NCI-H82 treated with DMSO at 0.1 percent for 48 hours (cell line): ENCODE measurements at regions not wholly inside any gene's neighbourhood (a gene's known extent, or its start where the extent isn't known, plus 50 kb on each side); places are given as distances from the start of the nearest gene placed in this dataset.

Source experiments
- DNase-seq: peaks from one replicate; lab custom pipeline; 2025; ENCODE audit not compliant: unreplicated experiment; lab: John Stamatoyannopoulos, UW

DNA sequence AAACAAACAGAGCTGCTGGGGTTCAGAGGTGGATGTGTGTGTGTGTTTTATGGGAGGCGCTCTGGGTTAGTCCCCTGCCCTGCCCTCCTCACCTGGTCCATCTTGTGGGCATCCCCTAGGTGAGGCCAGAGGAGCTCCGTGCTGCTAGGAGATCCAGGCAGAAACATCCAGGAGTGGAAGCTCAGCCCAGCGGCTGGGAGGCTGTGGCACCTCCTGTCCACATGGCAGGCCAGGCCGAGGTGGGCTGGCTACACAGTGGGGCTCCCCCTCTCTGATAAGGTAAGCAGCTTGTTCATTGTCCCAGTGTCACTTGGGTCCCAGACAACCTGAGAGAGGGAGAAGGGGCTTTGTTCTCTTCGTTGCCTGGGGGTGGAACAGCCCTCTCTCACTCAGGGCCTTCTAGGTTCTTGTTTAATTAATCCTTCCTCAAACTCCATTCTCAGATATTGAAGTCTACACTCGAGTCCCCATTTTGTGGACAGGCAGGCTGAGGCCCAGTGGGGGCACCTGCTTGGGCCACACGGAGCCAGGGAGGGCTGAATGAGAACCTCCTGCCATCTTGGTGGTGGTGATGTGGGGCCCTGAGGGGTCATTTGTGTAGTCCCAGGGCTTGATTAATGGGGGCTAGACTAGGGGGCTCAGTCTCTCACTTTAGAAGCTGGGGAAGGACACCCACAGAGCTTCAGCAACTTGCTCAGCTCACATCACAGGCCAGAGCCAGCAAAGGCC is 216.8 kb upstream of the GPR26 start:
- DNase-seq: no peak

DNA sequence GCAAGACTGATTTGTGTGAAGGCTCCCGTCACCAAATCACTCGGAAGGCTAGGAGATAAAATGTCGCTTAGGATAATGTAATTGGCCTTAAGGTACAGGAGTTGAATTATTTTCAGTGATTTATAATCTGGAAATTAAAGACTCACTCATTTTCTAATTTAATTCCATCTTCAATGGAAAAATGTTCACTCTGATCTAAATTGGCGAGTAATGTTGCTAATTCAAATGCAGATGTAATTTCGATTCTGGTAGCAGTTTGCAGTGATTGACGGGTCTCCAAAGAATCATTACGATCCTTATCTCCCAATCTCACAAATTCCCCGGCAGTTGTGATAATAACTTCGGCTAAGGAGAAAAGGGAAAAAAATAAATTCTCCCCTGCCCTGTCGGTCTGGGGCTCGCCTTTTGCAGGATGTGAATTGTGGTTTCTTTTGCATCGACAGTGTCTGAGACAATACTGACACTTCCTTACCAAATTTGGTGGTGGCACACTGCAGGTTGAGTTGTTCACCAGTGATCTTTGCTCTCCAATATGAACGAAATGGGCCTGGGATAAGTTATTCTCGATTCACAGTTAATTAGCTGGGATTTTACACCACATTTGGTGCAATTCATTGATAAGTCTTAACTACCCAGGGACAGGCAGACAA is 215.1 kb upstream of the GPR26 start:
- DNase-seq: no peak

DNA sequence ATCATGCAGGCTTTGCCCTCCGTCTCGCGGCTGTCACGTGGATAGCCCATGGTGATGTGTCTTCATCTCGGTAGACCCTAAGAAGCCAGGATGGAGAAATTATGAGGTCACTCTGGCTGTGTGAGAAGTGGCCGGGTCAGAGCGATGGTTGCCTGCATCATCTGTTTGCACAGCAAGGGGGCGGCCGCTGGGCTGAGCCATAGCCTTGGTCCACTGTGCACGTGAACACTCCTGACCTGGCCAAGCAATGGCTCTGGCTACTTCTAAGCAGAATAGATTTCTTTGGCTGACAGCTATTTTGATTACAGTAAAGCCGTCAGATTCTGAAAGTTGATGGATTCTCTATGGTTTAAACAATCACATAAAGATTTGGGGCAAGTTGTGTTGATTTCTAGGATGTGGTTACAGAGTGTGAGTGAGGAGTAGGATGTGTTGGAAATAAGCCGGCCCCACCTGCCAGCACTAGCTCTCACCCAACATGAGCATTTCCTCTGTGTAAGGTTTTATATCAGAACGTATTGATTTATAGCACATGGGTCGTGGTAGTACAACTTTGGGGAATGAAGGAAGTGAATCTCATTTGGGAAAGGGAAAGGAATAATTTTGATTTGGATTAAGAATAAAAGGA is 214.4 kb upstream of the GPR26 start:
- no peak for DNase-seq

DNA sequence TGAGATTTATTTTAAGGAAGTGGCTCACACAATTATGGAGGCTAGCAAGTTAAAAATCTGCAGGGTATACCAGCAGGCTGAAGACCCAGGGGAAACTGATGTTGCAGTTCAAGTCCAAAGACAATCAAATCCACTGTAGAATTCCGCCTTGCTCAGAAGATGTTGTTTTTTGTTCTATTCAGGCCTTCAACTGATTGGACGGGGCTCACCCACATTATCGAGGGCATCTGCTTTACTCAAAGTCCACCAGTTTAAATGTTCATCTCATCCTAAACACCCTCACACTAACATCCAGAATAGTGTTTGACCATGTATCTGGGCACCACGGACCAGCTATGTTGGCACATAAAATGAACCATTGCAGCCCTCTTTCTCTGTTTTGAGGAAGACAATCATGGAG is 211.2 kb upstream of the GPR26 start:
- no peak for DNase-seq

DNA sequence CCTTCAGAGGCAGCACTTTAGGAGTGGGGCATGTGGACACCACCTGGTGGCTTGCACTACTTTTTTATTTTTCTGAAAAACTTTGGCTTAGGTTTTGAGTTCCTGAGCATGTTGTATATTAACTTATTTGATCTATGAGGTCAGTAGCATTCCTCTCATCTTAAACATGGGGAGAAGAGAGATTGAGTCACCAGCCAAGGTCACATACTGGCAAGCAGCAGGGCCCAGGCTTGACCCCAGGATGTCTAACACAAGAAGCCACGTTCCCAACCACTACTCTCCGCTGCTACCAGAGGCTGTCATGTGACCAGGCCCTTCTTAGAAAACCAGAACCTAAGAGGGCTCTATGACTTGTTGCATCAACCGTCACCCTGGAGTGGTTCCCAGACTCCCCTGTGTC is 210.3 kb upstream of the GPR26 start:
- no peak for DNase-seq

DNA sequence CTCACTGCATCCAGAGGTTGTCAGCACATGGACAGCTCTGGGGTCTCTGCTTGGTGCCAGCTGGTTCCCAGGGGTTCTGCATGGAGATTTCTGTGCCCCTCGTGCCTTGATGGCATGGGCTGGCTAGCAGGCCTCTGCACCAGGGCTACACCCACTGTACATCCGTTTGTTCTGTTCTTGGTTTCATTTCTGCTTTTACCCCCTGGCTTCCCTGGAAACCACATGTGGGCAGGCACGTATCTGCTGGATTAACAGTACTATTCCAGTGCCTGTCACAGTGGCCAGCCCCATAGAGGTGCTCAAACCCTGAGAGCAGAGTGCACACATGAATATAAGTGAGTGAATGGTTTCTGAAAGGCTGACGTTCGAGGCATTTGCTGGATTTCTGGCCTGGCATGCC is 207.2 kb upstream of the GPR26 start:
- no peak for DNase-seq

DNA sequence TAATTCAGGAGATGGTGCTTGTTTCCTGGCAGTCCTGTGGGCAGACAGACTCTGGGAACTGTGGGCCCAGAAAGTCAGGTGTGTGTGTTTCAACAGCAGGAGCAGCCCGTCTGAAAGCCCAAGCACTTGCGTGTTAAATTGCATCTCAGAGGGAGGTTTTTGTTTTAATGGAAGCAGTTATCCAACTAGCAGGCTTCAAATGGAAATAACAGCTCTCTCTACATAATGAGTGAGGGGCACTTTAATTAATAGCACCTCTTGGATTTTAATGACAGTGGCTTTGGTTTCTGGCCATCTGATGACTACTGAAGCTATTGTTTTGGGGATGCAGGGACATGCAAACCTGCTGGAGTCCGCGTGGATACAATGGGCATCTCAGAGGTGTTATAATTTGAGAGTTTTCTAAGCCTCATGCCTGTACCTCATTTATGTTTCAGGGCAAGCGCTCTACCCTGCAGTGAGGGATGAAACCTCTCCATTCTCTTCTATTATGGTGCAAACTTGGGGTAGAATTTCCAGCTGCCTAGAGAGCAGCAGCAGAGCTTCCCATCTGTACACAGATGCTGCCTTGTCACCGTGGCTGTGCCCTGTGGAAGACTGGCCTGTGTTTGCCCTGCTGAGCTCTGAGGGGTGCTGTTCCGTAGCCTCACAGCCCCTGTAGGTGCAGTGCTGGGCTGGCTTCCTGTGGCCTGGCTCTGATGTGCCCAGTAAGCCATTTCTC is 206.6 kb upstream of the GPR26 start:
- no peak for DNase-seq

DNA sequence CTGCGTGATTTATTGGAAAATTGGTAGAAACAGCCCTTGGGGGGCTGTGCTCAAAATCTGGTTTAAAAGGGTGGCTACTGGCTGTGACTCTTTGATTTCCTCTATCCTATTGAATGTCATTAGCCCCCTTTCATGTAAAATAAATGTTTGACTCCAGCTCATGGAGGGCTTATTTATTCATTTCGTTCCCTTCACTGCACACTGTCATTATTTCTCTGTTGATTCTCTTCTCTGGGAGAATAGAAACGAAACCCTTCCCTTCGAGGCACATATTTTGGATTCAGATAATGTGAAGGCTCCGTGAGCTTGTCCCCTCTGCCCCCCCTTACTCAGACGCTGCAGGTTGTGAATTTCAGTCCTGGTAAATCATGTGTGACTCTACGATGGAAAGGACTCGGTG is 203.9 kb upstream of the GPR26 start:
- no peak for DNase-seq

DNA sequence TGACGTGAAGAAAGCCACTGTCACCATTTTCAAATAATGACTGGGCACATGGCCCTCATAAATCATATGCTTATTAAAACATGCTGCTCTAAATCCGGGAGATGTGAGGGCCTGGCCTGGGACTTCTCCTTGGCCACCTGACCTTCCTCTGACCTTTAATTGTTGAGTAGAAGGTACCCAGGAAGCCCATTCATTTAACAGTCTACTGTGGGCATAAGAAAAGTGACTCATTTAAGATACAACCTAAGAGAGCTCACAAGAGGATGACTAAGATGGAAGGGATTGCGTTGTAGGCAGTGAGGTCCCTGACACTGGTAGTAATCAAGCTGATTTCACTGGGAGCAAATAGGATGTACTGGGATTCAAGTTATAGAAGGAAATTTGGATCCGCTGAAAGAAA is 203.4 kb upstream of the GPR26 start:
- no peak for DNase-seq

DNA sequence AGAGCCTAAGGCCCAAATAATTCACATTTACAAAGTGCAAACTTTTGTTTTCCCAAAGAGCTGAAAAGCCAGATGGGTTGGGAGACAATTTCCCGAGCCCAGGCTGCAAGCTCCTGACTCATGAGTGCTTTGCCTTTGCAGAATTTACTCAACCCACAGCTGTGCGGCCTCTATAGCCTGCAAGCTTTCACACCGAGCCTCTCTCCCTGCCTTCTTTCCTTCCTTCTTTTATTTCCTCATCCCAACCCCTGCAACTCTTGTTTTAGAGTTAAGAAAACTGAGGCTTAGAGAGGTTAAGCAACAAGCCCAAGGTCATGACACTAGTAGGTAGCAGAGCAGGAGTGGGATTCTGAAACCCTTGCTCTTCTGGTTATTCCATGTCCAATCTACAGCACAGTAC is 203.0 kb upstream of the GPR26 start:
- no peak for DNase-seq

DNA sequence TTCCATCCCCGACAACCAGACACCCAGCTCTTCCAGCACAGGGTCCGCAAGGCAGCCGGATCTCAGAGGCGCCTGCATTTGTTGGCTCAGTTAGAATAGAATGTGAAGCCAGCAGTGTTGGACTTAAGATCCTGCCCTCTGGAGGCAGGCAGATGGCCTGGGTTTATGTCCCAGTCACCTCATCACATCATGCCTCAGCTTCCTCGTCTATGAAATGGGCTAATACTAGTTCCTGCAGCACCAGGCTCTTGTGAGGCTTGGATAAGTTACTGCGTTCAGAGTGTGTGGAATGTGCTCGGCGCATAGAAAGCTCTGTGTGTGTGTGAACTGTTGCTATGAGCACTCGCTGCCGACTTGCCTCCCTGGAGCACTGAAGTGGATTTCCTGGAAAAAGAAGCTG is 202.5 kb upstream of the GPR26 start:
- DNase-seq: no peak

DNA sequence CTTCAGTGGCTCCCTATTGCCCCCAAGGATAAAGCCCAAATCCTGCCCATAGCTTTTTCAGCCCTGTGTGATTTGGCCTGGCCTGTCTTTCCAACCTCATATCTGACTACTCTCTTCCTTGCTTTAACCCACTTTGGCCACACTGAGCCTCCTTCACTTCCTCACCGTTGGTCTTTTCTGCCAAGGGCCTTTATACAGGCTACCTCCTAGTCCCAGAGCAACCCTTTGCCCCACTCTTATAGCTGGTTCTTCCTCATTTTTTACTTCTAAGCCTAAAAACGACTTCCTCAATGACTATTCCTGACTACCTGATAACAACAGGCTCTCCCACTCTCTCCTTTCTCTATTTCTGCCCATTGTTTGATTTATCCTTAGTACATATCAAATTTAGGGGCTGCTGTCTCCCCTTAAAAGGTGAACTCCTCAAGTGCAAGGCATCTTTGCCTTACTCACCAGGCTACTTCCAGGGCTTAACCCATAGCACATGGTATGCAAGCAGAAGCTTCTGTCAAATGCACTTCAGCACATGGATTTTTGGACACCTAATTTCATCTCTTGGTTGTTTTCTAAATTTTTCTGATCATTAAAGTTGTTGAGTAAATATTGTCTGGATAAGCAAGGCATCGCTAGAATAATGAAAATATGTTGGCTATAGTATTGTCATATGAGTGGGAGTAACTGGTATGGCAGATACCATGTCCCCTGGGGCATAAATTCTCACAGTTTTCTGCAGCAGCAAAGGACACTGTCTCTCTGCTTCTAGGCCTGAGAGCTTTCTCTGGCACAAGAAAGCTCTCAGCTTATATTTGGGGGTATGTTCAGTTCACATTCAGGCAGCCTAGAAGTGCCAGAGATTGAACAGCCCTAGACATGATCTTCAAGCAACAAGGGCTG is 201.5 kb upstream of the GPR26 start:
- DNase-seq: no peak

DNA sequence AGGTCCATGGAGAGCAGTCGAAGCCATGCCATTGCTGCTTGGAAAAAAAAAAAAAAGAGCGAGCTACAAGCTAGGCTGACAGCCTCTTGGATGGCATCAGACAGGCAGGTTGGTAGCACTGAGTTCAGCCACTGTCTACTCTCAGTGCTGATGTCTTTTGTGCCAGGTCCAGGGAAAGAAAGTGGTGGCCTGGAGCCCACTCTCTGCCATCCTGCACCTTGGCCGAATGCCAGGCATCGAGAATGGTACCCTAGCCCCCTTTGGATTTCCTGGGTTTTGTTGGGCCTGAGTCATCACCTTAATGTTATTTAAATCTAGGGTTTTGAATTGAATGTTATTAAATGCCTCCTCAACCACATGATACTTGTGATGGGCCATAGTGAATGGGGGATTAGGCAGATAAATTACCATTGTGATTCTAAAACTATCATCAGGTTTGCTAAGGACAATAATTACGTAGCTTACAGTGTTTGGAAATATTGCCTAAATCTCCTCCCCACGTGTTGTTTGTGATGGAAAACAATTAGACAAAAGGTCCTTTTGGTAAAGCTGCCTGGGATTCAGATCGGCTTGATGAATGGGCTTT is 195.7 kb upstream of the GPR26 start:
- DNase-seq: no peak

DNA sequence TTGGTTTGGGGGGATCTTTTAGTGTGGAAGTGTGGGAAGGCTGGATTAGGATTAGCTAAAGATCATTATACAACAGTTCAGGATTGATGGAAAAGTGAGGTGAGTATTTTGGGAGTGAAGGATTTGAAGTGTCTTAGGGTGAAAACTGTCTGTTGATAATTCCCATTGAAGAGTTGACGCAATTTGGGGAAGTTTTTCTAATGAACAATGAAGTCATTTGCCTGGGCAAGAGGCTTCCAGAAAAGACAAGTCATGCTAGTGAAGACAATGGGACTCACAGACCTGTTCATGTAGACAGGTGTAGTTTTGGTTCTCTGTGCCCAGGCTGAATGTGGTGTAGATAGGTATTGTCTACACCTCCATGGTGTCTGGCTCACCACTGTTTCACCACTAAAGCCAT is 194.3 kb upstream of the GPR26 start:
- no peak for DNase-seq

DNA sequence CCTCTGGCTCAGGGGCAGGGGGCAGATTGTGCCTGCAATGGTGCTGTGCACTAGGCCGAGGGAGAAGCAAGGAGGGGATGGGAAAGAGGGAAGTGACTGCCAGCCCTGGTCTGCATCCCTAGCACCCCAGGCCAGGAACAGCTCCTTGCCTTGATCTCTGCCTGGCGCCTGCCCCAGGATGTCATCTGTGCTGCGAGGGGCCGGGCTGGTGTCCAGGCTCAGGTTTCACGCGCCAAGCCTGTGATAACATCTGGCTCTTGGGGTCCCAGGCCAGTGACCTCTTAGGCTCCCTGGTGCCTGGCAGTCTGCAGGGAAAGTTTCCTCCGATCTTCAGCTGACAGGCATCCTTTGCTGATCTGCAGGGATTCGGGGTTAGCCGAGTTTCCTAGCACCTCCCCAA is 193.5 kb upstream of the GPR26 start:
- DNase-seq: no peak

DNA sequence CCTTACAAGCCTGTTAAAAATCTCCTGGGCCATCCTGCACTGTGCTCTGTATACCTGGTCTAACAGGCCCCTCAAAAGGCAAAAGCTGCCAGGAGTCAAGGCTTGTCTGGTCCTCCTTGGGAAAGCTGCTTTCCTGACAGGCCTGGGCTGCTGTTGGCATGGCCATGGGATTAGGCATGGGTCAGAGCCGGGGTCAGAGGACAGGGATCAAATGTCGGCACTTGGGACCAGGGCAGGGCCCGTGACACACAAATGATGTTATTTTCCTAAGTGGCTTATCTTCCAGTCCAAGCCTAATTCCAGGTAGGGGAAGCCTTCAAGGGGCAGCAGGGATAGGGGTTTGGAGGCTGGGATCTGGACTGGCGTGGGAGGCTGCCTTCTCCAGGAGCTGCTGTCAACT is 191.5 kb upstream of the GPR26 start:
- no peak for DNase-seq

DNA sequence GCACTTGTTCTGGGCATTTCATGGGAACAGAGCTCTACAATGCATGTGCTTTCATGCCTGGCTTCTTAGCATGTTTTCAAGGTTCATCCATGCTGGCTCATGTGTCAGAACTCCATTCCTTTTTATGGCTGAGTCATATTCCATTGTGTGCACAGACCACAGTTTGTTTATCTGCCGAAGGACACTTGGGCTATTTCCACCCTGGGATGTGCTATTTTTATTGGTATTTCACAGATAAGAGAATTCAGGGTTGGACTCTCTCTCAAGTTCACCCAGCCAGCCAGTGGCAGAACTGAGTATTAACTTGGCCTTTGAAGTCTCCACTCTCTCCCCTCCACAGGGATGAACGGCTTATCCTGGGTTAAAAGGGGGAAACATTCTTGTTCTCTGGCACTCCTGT is 190.7 kb upstream of the GPR26 start:
- DNase-seq: no peak

DNA sequence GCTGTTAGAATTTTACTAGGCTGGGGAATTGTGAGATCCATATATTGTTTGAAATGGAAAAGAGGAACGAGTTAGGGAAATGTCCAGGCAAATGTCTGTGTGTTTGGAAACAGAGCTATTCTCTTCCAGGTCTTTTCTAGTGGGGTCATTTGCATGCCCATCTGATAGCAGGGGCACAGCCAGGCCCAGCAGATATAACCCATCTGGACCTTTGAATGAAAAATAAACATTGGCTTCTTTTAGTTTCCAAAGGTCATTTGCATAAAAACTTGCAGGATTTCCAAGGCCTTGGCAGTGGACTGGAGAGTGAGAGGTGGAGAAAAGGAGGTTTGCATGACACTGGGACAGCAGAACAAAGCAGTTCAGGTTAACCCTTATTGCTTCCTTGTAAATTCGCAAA is 188.0 kb upstream of the GPR26 start:
- no peak for DNase-seq

DNA sequence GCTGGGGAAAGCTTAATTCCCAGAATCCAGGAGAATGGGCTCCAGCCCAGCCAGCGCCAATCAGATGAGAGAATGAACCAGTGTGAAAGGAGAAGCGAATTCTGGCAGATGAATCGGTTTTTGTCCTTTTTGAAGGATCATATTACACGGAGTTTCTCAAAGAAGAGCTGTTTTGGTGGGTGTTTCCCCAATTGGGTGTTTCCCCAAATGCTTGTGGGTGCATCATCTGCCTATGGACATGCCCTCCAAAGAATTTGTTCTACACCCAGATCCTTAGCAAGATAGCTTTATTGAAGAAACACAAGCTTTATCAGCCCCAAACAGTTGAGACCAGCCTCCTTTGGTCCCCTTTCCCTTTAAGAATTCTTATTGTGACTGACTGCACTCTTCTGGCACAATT is 186.5 kb upstream of the GPR26 start:
- no peak for DNase-seq

DNA sequence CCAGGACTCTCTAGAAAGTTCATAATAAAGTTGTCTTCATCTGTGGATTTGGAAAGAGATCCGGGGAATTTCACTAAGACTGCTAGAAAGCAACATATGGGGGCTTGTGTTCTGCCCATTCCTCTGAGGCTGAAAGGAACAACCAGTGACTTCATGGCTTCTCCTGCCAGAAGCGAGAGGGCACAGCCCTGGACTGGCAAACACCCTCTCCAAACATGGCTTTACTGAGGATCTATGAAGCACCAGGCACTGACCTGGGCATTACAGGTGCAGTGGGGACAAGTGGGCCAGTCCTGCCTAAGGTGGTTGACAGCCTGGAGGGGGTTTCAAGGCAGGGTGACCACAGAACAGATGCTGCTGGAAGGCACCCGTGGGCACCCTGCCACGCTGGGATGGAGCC is 185.8 kb upstream of the GPR26 start:
- no peak for DNase-seq

DNA sequence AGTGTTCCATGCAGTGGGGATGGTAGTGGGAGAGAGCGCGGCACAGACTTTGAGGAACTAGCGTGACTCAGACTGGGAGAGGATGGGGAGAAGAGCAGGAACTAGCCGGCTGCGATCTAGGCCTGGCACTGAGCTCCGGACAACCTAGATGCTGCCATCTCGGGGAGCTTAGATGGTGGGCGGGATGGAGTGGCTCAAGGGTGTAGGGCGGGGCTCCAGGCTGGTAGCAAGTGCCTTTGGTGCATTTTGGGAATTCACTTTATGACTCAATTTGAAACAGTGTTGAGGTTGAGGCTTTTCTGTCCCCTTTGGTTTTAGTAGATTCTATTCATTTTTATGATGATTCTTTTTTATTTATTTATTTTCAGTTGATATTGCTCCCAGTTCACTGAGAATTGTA is 185.3 kb upstream of the GPR26 start:
- DNase-seq: no peak
